ENCODE measurements at regions not wholly inside any gene's neighbourhood (a gene's known extent, or its start where the extent isn't known, plus 50 kb on each side); places are given as distances from the start of the nearest gene placed in this dataset.

- 36% methylated on average over 7 of the region's 18 CpGs; no CpG with 5 or more reads in 1 of the 2 experiments for WGBS, 2 experiments (ENCODE audit: extremely low coverage in 2 of 2, insufficient read length in 1 of 2)
- CTCF ChIA-PET, result interaction anchor here (0.8 to 1.3 kb wide), 3 partner anchors 9 to 180 kb away, joined by 3 to 4 read pairs (median 3); no protein-coding TSS in a partner anchor
- no peak for DNase-seq
Measured at GRCh38 chr10:101287183-101287996, 58.1 kb upstream of the LBX1 start.

More at GRCh38 chr10:101287183-101287996, 58.1 kb upstream of the LBX1 start:
- in situ Hi-C loops (cut with MboI; ENCODE audit: low sequenced_read_pairs) (loop anchor here (25.0 kb wide), 1 partner anchor 150 kb away; no protein-coding TSS in a partner anchor), dilution Hi-C loops (cut with HindIII; ENCODE audit: low sequenced_read_pairs, unreplicated experiment) (loop anchor here (25.0 kb wide), 1 partner anchor 175 kb away; no protein-coding TSS in a partner anchor), intact Hi-C loops (cut with micrococcal nuclease) (no loop called here)
- no peak overlapping the region for H3K18ac ChIP-seq (ENCODE audit: low read depth, low read length)
- H3K4me3 ChIP-seq (ENCODE audit: insufficient read depth, low read depth, low read length), result no peak overlapping the region
- no peaks in the 10 kb centered on the region for H3K36me3 ChIP-seq (ENCODE audit: control insufficient read depth, insufficient read depth, low read length)
- H4K91ac ChIP-seq (ENCODE audit: insufficient read depth, low read depth, low read length), result no peak overlapping the region
- no peak overlapping the region for H2AK9ac ChIP-seq (replicated peaks; ENCODE audit: low read depth, low read length, poor library complexity)
- no peak overlapping the region for H2AFZ ChIP-seq (replicated peaks; ENCODE audit: low read length, poor library complexity)
- no peak overlapping the region for H3K56ac ChIP-seq (ENCODE audit: extremely low read depth, insufficient read depth, low read length)
- no peak overlapping the region for H4K5ac ChIP-seq (ENCODE audit: low read depth, low read length)
- no TSS peak for BruUV-seq (replicated peaks)
- 0 out of 2 replicates have a peak, but pooled peaks cover 4% of the 10 kb centered on the region for H3K9me1 ChIP-seq (ENCODE audit: insufficient read depth, low read length)
- no peak overlapping the region for H3K14ac ChIP-seq (replicated peaks; ENCODE audit: low read depth, low read length)
- no peak overlapping the region for H3K4ac ChIP-seq (ENCODE audit: low read depth, low read length)
- no peak overlapping the region for H3K9ac ChIP-seq (ENCODE audit: low read depth, low read length)
- H2BK120ac ChIP-seq (ENCODE audit: low read depth, low read length), result no peak overlapping the region
- POLR2A ChIA-PET (ENCODE audit: unreplicated experiment), result no interaction called here
- H3K4me1 ChIP-seq (ENCODE audit: control insufficient read depth, insufficient read depth, low read length), result no peaks in the 10 kb centered on the region
- no peak overlapping the region for H2AK5ac ChIP-seq (ENCODE audit: low read depth, low read length)
- no peak overlapping the region for H3K4me2 ChIP-seq (ENCODE audit: low read depth, low read length)
- TF ChIP-seq SMC3 (IDR thresholded peaks at IDR 0.05; ENCODE audit: low read depth, low read length), result no peak
- TF ChIP-seq MAZ (IDR thresholded peaks at IDR 0.05; ENCODE audit: borderline replicate concordance, low read depth, low read length), result no peak
- TF ChIP-seq CEBPB (IDR thresholded peaks at IDR 0.05; ENCODE audit: low read depth, low read length), result no peak
- no peak for TF ChIP-seq NFE2L2 (IDR thresholded peaks at IDR 0.05; ENCODE audit: low read depth, low read length)
- no peak for TF ChIP-seq CHD1 (IDR thresholded peaks at IDR 0.05; ENCODE audit: low read depth, low read length)
- no peak for TF ChIP-seq FOS (IDR thresholded peaks at IDR 0.05; ENCODE audit: low read depth, low read length)
- no peak overlapping the region for H3K27ac ChIP-seq (ENCODE audit: insufficient read depth, low read length)
- H2BK20ac ChIP-seq (ENCODE audit: low read depth, low read length), result no peak overlapping the region
- peaks cover 3% of the 10 kb centered on the region; the same call in 1 of the 2 replicates for H4K20me1 ChIP-seq (ENCODE audit: insufficient read depth, low read length)
- H3K27me3 ChIP-seq (ENCODE audit: control insufficient read depth, insufficient read depth, low read length), result peaks cover 86% of the 10 kb centered on the region
- H4K8ac ChIP-seq (ENCODE audit: low read depth in 2 of 2, low read length in 2 of 2), result no peak overlapping the region
- no peak for ATAC-seq (ENCODE audit: low read depth)
- H2BK15ac ChIP-seq (ENCODE audit: low read depth, low read length), result no peak overlapping the region
- no peak overlapping the region for H2BK5ac ChIP-seq (ENCODE audit: low read depth, low read length, poor library complexity, severe bottlenecking)
- H3K79me1 ChIP-seq (ENCODE audit: low read depth in 1 of 2, low read length in 2 of 2), result no peaks in the 10 kb centered on the region
- H3K9me3 ChIP-seq (ENCODE audit: control insufficient read depth, insufficient read depth, low read length), result no peaks in the 10 kb centered on the region; the same call in 1 of the 2 replicates
- H3K23ac ChIP-seq (ENCODE audit: low read depth, low read length), result no peak overlapping the region
